OCI-LY7 (cell line): ENCODE measurements at regions not wholly inside any gene's neighbourhood (a gene's known extent, or its start where the extent isn't known, plus 50 kb on each side); places are given as distances from the start of the nearest gene placed in this dataset.

Experiments used
- CTCF ChIP-seq: fragments of 200-600 bp; sonication (generic); conservative IDR thresholded peaks from 2 replicates; pipeline ENCODE4 v1.5.1; 2014; ENCODE audit warnings: mild to moderate bottlenecking, antibody characterized with exemption, low read length, moderate library complexity, mixed read lengths
- EZH2phosphoT487 ChIP-seq: fragments of 200-600 bp; sonication (generic); IDR thresholded peaks from 2 replicates; pipeline ENCODE4 v1.6.1; 2018; ENCODE audit warnings: low read depth, borderline replicate concordance, mild to moderate bottlenecking, mixed run types, antibody characterized with exemption, low read length, moderate library complexity, mixed read lengths

GRCh38 chr16:54511222-54511731 is 224.7 kb upstream of the IRX3 start:
- TF ChIP-seq CTCF (no peak), EZH2phosphoT487 (no peak)
